H9 (cell line): ENCODE measurements at regions not wholly inside any gene's neighbourhood (a gene's known extent, or its start where the extent isn't known, plus 50 kb on each side); places are given as distances from the start of the nearest gene placed in this dataset.

Experiments
- DNase-seq: peaks from one replicate; pipeline ENCODE4 v3.0.0-alpha.2; 2017
- H2AFZ ChIP-seq: one replicate; pipeline ENCODE4 v1.6.1; 2013; ENCODE audit warnings: mild to moderate bottlenecking, low read length, control low read depth, moderate library complexity
- H2AK5ac ChIP-seq: 2 replicates; pipeline ENCODE4 v1.6.1; 2013; ENCODE audit warnings: low read length, control low read depth, mixed read lengths; ENCODE audit not compliant: insufficient read length
- H2BK120ac ChIP-seq: one replicate; pipeline ENCODE4 v1.6.1; 2013; ENCODE audit warnings: low read depth, mild to moderate bottlenecking, low read length, control low read depth, inconsistent platforms; ENCODE audit not compliant: poor library complexity, severe bottlenecking
- H2BK12ac ChIP-seq: 2 replicates; pipeline ENCODE4 v1.6.1; 2013; ENCODE audit warnings: low read length, control low read depth, mixed read lengths, low read depth; ENCODE audit not compliant: insufficient read length
- H2BK15ac ChIP-seq: 2 replicates; pipeline ENCODE4 v1.6.1; 2013; ENCODE audit warnings: low read depth, low read length, control low read depth
- H2BK20ac ChIP-seq: one replicate; pipeline ENCODE4 v1.6.1; 2013; ENCODE audit warnings: low read depth, mild to moderate bottlenecking, low read length, control low read depth, inconsistent platforms; ENCODE audit not compliant: poor library complexity, severe bottlenecking
- H2BK5ac ChIP-seq: 2 replicates; pipeline ENCODE4 v1.6.1; 2013; ENCODE audit warnings: low read length, control low read depth, mixed read lengths; ENCODE audit not compliant: insufficient read length
- H3K14ac ChIP-seq: 2 replicates; pipeline ENCODE4 v1.6.1; 2013; ENCODE audit warnings: low read length, control low read depth; ENCODE audit not compliant: insufficient read depth
- H3K18ac ChIP-seq: 2 replicates; pipeline ENCODE4 v1.6.1; 2013; ENCODE audit warnings: low read depth, mild to moderate bottlenecking, mixed read lengths, low read length, control low read depth; ENCODE audit not compliant: insufficient read length
- H3K23ac ChIP-seq: 2 replicates; pipeline ENCODE4 v1.6.1; 2013; ENCODE audit warnings: low read length, control low read depth, mixed read lengths, low read depth; ENCODE audit not compliant: insufficient read length
- H3K23me2 ChIP-seq: 2 replicates; pipeline ENCODE4 v1.6.1; 2013; ENCODE audit warnings: low read depth, mild to moderate bottlenecking, mixed read lengths, low read length, control low read depth; ENCODE audit not compliant: insufficient read length, poor library complexity, severe bottlenecking
- H3K27ac ChIP-seq: 2 replicates; pipeline ENCODE4 v1.5.1; 2013; ENCODE audit warnings: low read length, control low read depth, mixed read lengths, low read depth; ENCODE audit not compliant: insufficient read length
- H3K27me3 ChIP-seq: 2 replicates; pipeline ENCODE4 v1.6.1; 2013; ENCODE audit warnings: low read length, control low read depth, inconsistent platforms; ENCODE audit not compliant: insufficient read depth
- H3K4ac ChIP-seq: 2 replicates; pipeline ENCODE4 v1.6.1; 2013; ENCODE audit warnings: low read depth, mild to moderate bottlenecking, control low read depth, inconsistent platforms, low read length, moderate library complexity
- H3K4me1 ChIP-seq: 2 replicates; pipeline ENCODE4 v1.6.1; 2013; ENCODE audit warnings: low read length, control low read depth, inconsistent platforms; ENCODE audit not compliant: insufficient read depth
- H3K4me2 ChIP-seq: 2 replicates; pipeline ENCODE4 v1.6.1; 2013; ENCODE audit warnings: low read length, control low read depth, mixed read lengths; ENCODE audit not compliant: insufficient read length, insufficient read depth
- H3K56ac ChIP-seq: 2 replicates; pipeline ENCODE4 v1.6.1; 2013; ENCODE audit warnings: low read depth, mild to moderate bottlenecking, mixed read lengths, low read length, control low read depth; ENCODE audit not compliant: insufficient read length
- H3K79me1 ChIP-seq: 2 replicates; pipeline ENCODE4 v1.6.1; 2013; ENCODE audit warnings: low read depth, mild to moderate bottlenecking, moderate library complexity, low read length, control low read depth, inconsistent platforms; ENCODE audit not compliant: insufficient read depth, poor library complexity, severe bottlenecking
- H3K79me2 ChIP-seq: 2 replicates; pipeline ENCODE4 v1.6.1; 2013; ENCODE audit warnings: low read length, control low read depth, inconsistent platforms; ENCODE audit not compliant: insufficient read depth
- H3K9ac ChIP-seq: 2 replicates; pipeline ENCODE4 v1.6.1; 2013; ENCODE audit warnings: low read length, control low read depth, mixed read lengths; ENCODE audit not compliant: insufficient read length; ENCODE audit errors: extremely low read depth
- H3K9me3 ChIP-seq: one replicate; pipeline ENCODE4 v1.6.1; 2013; ENCODE audit warnings: low read depth, low read length, inconsistent platforms; ENCODE audit not compliant: control insufficient read depth
- H3T11ph ChIP-seq: one replicate; pipeline ENCODE4 v1.6.1; 2013; ENCODE audit warnings: mild to moderate bottlenecking, low read length, control low read depth, inconsistent platforms
- H4K20me1 ChIP-seq: one replicate; pipeline ENCODE4 v1.6.1; 2013; ENCODE audit not compliant: control insufficient read depth, insufficient read length, insufficient read depth
- H4K5ac ChIP-seq: 2 replicates; pipeline ENCODE4 v1.6.1; 2013; ENCODE audit warnings: low read depth, mild to moderate bottlenecking, mixed read lengths, low read length, control low read depth; ENCODE audit not compliant: insufficient read length
- H4K8ac ChIP-seq: replicated peaks from 2 replicates; pipeline ENCODE4 v1.6.1; 2013; ENCODE audit warnings: low read length, control low read depth, mixed read lengths, low read depth; ENCODE audit not compliant: insufficient read length
- H4K91ac ChIP-seq: 2 replicates; pipeline ENCODE4 v1.6.1; 2013; ENCODE audit warnings: low read depth, mild to moderate bottlenecking, moderate library complexity, mixed read lengths, low read length, control low read depth; ENCODE audit not compliant: insufficient read length
- H3K27ac Mint-ChIP-seq, 3 experiments: 2 replicates in 2 of 3; 3 replicates in 1 of 3; pipeline ENCODE4 v1.8.0; 2020 to 2021; ENCODE audit warnings: mixed read lengths in 3 of 3, mild to moderate bottlenecking in 1 of 3, moderate library complexity in 1 of 3
- H3K27me3 Mint-ChIP-seq: 2 replicates; pipeline ENCODE4 v1.8.0; 2021; ENCODE audit warnings: low read depth, mild to moderate bottlenecking, moderate library complexity, mixed read lengths
- H3K36me3 Mint-ChIP-seq, 3 experiments: 2 replicates in 2 of 3; 3 replicates in 1 of 3; pipeline ENCODE4 v1.8.0; 2020 to 2021; ENCODE audit warnings: low read depth in 3 of 3, mixed read lengths in 3 of 3; ENCODE audit not compliant: insufficient read depth in 1 of 3
- H3K4me1 Mint-ChIP-seq, 2 experiments: 2 replicates each; pipeline ENCODE4 v1.8.0; 2020; ENCODE audit warnings: mixed read lengths in 2 of 2
- H3K4me3 Mint-ChIP-seq, 2 experiments: 2 replicates in 1 of 2; 3 replicates in 1 of 2; pipeline ENCODE4 v1.8.0; 2020 to 2021; ENCODE audit warnings: mild to moderate bottlenecking in 2 of 2, mixed read lengths in 2 of 2, moderate library complexity in 1 of 2
- H3K9me3 Mint-ChIP-seq, 2 experiments: 2 replicates in 1 of 2; 3 replicates in 1 of 2; pipeline ENCODE4 v1.8.0; 2020; ENCODE audit warnings: mild to moderate bottlenecking in 2 of 2, mixed read lengths in 2 of 2, moderate library complexity in 1 of 2
- WGBS: extraction: QIAGEN DNeasy Blood & Tissue Kit; methylation state at CpG from one replicate; pipeline ENCODE4 v1.1.7; 2013; ENCODE audit warnings: missing lambda C conversion rate, low lambda C conversion rate, mixed read lengths; ENCODE audit not compliant: insufficient read length; ENCODE audit errors: extremely low coverage; 5-methylcytosine and 5-hydroxymethylcytosine counted together
- TF ChIP-seq, protein P1 (sequence below): fragments of 200-600 bp; sonication (generic); conservative IDR thresholded peaks from 3 replicates; pipeline ENCODE4 v1.8.0; 2021; ENCODE audit warnings: antibody characterized with exemption, mild to moderate bottlenecking

DNA sequence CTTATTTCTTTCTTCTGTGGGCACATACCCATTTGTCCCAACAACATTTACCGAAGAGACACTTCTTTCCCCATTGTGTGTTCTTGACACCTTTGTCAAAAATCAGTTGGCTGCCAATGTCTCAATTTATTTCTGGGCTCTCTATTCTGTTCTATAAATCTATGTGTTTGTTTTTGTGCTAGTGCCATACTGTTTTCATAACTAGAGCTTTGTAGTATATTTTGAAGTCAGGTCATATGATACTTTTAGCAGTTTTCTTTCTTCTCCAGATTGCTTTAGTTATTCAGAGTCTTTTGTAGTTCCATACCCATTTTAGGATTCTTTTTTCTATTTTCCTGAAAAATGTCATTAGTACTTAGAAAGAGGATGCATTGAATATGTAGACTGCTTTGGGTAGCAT, 1276.3 kb downstream of the SLITRK1 start:
- Histone ChIP-seq H3K23me2 (no peaks in the 10 kb centered on the region), H2BK15ac (no peak overlapping the region), H3K27me3 (peaks cover 2% of the 10 kb centered on the region; the same call in 1 of the 2 replicates), H2BK12ac (no peak overlapping the region), H4K5ac (no peak overlapping the region), H3K27ac (no peak overlapping the region), H3K9ac (no peak overlapping the region), H3T11ph (no peak overlapping the region), H2AFZ (no peak overlapping the region), H3K79me2 (no peaks in the 10 kb centered on the region), H2BK20ac (no peak overlapping the region), H3K14ac (no peak overlapping the region), H3K79me1 (no peaks in the 10 kb centered on the region), H4K91ac (no peak overlapping the region), H3K9me3 (no peaks in the 10 kb centered on the region), H3K56ac (no peak overlapping the region), H3K4me1 (no peaks in the 10 kb centered on the region), H3K23ac (no peak overlapping the region), H3K18ac (no peak overlapping the region), H4K20me1 (no peaks in the 10 kb centered on the region), H3K4ac (no peak overlapping the region), H3K4me2 (no peak overlapping the region), H2AK5ac (no peak overlapping the region), H2BK5ac (no peak overlapping the region), H2BK120ac (no peak overlapping the region), H4K8ac (no peak overlapping the region)
- no peak overlapping the region for H3K27ac Mint-ChIP-seq
- H3K27me3 Mint-ChIP-seq = peaks cover 26% of the 10 kb centered on the region
- TF ChIP-seq, protein P1, sequence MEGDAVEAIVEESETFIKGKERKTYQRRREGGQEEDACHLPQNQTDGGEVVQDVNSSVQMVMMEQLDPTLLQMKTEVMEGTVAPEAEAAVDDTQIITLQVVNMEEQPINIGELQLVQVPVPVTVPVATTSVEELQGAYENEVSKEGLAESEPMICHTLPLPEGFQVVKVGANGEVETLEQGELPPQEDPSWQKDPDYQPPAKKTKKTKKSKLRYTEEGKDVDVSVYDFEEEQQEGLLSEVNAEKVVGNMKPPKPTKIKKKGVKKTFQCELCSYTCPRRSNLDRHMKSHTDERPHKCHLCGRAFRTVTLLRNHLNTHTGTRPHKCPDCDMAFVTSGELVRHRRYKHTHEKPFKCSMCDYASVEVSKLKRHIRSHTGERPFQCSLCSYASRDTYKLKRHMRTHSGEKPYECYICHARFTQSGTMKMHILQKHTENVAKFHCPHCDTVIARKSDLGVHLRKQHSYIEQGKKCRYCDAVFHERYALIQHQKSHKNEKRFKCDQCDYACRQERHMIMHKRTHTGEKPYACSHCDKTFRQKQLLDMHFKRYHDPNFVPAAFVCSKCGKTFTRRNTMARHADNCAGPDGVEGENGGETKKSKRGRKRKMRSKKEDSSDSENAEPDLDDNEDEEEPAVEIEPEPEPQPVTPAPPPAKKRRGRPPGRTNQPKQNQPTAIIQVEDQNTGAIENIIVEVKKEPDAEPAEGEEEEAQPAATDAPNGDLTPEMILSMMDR = no peak
- H3K4me3 Mint-ChIP-seq = no peak overlapping the region
- DNase-seq = no peak
- peaks cover 3 to 27% (median 6%) of the 10 kb centered on the region in 3 experiments; a peak in 4 of 7 replicates for H3K36me3 Mint-ChIP-seq
- peaks cover 29% of the 10 kb centered on the region in 2 experiments for H3K9me3 Mint-ChIP-seq
- H3K4me1 Mint-ChIP-seq = no peaks in the 10 kb centered on the region
- no CpG with 5 or more reads among the region's 1 CpG for WGBS
